ENCODE measurements at regions not wholly inside any gene's neighbourhood (a gene's known extent, or its start where the extent isn't known, plus 50 kb on each side); places are given as distances from the start of the nearest gene placed in this dataset.

DNA sequence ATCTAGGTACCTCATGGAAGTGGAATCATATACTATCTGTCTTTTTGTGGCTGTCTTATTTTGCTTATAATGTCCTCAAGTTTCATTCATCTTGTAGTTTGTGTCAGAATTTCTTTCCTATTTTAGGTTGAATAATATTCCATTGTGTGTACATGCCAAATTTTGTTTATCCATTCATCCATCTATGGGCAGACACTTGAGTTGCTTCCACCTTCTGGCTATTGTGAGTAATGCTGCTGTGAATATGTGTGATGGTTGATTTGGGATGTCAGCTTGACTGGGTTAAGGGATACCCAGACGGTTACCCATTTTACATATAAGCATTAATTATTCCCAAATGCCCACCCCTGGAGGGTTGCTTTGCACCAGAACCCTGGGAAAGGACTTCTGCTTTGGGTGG, 477.5 kb downstream of the PTPRU start:
- TF ChIP-seq, protein P1, sequence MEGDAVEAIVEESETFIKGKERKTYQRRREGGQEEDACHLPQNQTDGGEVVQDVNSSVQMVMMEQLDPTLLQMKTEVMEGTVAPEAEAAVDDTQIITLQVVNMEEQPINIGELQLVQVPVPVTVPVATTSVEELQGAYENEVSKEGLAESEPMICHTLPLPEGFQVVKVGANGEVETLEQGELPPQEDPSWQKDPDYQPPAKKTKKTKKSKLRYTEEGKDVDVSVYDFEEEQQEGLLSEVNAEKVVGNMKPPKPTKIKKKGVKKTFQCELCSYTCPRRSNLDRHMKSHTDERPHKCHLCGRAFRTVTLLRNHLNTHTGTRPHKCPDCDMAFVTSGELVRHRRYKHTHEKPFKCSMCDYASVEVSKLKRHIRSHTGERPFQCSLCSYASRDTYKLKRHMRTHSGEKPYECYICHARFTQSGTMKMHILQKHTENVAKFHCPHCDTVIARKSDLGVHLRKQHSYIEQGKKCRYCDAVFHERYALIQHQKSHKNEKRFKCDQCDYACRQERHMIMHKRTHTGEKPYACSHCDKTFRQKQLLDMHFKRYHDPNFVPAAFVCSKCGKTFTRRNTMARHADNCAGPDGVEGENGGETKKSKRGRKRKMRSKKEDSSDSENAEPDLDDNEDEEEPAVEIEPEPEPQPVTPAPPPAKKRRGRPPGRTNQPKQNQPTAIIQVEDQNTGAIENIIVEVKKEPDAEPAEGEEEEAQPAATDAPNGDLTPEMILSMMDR (IDR thresholded peaks at IDR 0.05), result peak in 1 of 3 experiments; percentile 4
- TF ChIP-seq POLR2AphosphoS5 (IDR thresholded peaks at IDR 0.05), result no peak

All from esophagus muscularis mucosa (tissue), 3 donors.